ENCODE measurements at regions not wholly inside any gene's neighbourhood (a gene's known extent, or its start where the extent isn't known, plus 50 kb on each side); places are given as distances from the start of the nearest gene placed in this dataset.
"Not testable (repeated sequence)": the region's sequence is repeated elsewhere in the genome, so short reads cannot be mapped to it uniquely, and the experiment has no call there.

- not testable (repeated sequence) for TF ChIP-seq CTCF (IDR thresholded peaks at IDR 0.05); EZH2 (IDR thresholded peaks at IDR 0.05; ENCODE audit: borderline replicate concordance, insufficient read depth, low read depth, low read length, poor library complexity, severe bottlenecking)
Observed at GRCh38 chr5:91304015-91304414, 79.1 kb downstream of the ARRDC3 start.
